ENCODE measurements at regions not wholly inside any gene's neighbourhood (a gene's known extent, or its start where the extent isn't known, plus 50 kb on each side); places are given as distances from the start of the nearest gene placed in this dataset.

- TF ChIP-seq POLR2A (IDR thresholded peaks at IDR 0.05) (no peak), CTCF (IDR thresholded peaks at IDR 0.05 in 8 of 11, conservative IDR thresholded peaks at IDR 0.05 in 3 of 11) (no peak), POLR2AphosphoS5 (IDR thresholded peaks at IDR 0.05) (no peak)
Observed at GRCh38 chr2:380772-381171, 92.9 kb upstream of the ALKAL2 start.

All from spleen (tissue), 7 donors.